Peyer's patch (tissue), 4 donors: ENCODE measurements at regions not wholly inside any gene's neighbourhood (a gene's known extent, or its start where the extent isn't known, plus 50 kb on each side); places are given as distances from the start of the nearest gene placed in this dataset.

ENCODE experiments used
- CTCF ChIP-seq, 6 experiments: fragments of 450-650 bp in 4 of 6; fragments of 200-600 bp in 2 of 6; sonication (generic) in 1 of 6; IDR thresholded peaks; one replicate each; pipeline ENCODE4 v1.5.1; 2017 to 2019; ENCODE audit warnings: antibody characterized with exemption in 6 of 6, mild to moderate bottlenecking in 3 of 6, moderate library complexity in 1 of 6
- POLR2A ChIP-seq, 2 donors: fragments of 450-650 bp; IDR thresholded peaks; one replicate each; pipeline ENCODE4 v1.5.1; 2017; ENCODE audit warnings: antibody characterized with exemption in 2 of 2, mild to moderate bottlenecking in 2 of 2, moderate library complexity in 2 of 2

DNA sequence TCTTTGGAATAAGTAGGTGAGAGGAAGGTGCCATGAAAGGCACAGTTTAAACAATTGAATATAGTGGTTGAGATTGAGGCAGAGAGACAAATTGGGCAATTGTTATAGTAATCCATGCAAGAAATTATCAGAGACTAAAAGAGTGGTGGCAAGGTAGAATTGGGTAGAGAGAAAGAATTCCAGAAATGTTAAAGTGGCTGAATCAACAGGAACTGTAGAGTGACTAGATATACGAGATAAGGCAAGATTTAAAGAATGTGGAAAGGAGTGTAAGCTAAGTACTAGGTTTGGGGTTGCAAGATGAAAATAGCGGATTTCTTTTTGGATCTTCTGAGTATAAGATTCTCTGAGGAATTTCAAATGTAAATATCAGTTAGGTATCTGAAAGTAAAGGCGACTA is 285.2 kb downstream of the DMRTA1 start:
- TF ChIP-seq CTCF (IDR thresholded peaks at IDR 0.05) (no peak), POLR2A (IDR thresholded peaks at IDR 0.05) (no peak)
